Activated T-helper 9 cell treated with anti-CD3 and anti-CD28 coated beads, Interleukin-2, amount 50 U/mL, for 16 hours (primary cell): ENCODE measurements at regions not wholly inside any gene's neighbourhood (a gene's known extent, or its start where the extent isn't known, plus 50 kb on each side); places are given as distances from the start of the nearest gene placed in this dataset.
"Not testable (repeated sequence)": the region's sequence is repeated elsewhere in the genome, so short reads cannot be mapped to it uniquely, and the experiment has no call there.

ENCODE experiments used
- DNase-seq: peaks from one replicate; pipeline ENCODE4 v3.0.0-alpha.2; 2020; ENCODE audit warnings: low read depth

- DNase-seq, result no peak
Observed at GRCh38 chr6:103154779-103155572, 1704.7 kb downstream of the HACE1 start.

GRCh38 chr6:103153016-103153415 is 1706.7 kb downstream of the HACE1 start:
- no peak for DNase-seq

GRCh38 chr6:103142902-103143301 is 1716.8 kb downstream of the HACE1 start:
- no peak for DNase-seq

GRCh38 chr6:103140308-103141027 is 1719.3 kb downstream of the HACE1 start:
- DNase-seq, result no peak

- DNase-seq, result no peak
Observed at GRCh38 chr6:103139377-103139776, 1720.3 kb downstream of the HACE1 start.

- no peak for DNase-seq
Observed at GRCh38 chr6:103124471-103124870, 1731.0 kb downstream of the GRIK2 start.

GRCh38 chr6:103122766-103123601 is 1729.5 kb downstream of the GRIK2 start:
- no peak for DNase-seq

GRCh38 chr6:103119056-103119455 is 1725.5 kb downstream of the GRIK2 start:
- no peak for DNase-seq

- DNase-seq, result no peak
Observed at GRCh38 chr6:103114582-103114981, 1721.1 kb downstream of the GRIK2 start.

- DNase-seq, result no peak
Observed at GRCh38 chr6:103113416-103113815, 1719.9 kb downstream of the GRIK2 start.

GRCh38 chr6:103107985-103108384 is 1714.5 kb downstream of the GRIK2 start:
- DNase-seq, result no peak

- no peak for DNase-seq
Observed at GRCh38 chr6:103105686-103106085, 1712.2 kb downstream of the GRIK2 start.

- DNase-seq, result no peak
Observed at GRCh38 chr6:103101267-103101666, 1707.8 kb downstream of the GRIK2 start.

GRCh38 chr6:103092414-103092813 is 1698.9 kb downstream of the GRIK2 start:
- not testable (repeated sequence) for DNase-seq

GRCh38 chr6:103085801-103086200 is 1692.3 kb downstream of the GRIK2 start:
- DNase-seq, result no peak

GRCh38 chr6:103081876-103082630 is 1688.5 kb downstream of the GRIK2 start:
- no peak for DNase-seq

GRCh38 chr6:103081126-103081525 is 1687.6 kb downstream of the GRIK2 start:
- DNase-seq, result no peak

GRCh38 chr6:103080497-103080896 is 1687.0 kb downstream of the GRIK2 start:
- DNase-seq, result no peak

- DNase-seq, result no peak
Observed at GRCh38 chr6:103079867-103080266, 1686.4 kb downstream of the GRIK2 start.

GRCh38 chr6:103062136-103062535 is 1668.6 kb downstream of the GRIK2 start:
- DNase-seq, result no peak

GRCh38 chr6:103047567-103047966 is 1654.1 kb downstream of the GRIK2 start:
- no peak for DNase-seq

- no peak for DNase-seq
Observed at GRCh38 chr6:103042336-103042735, 1648.8 kb downstream of the GRIK2 start.
